HG02870 (cell line): ENCODE measurements at regions not wholly inside any gene's neighbourhood (a gene's known extent, or its start where the extent isn't known, plus 50 kb on each side); places are given as distances from the start of the nearest gene placed in this dataset.

Source experiments
- ATAC-seq: cut with Tn5 transposase; IDR thresholded peaks from one replicate; pipeline ENCODE4 v1.9.1; 2021; ENCODE audit warnings: mild to moderate bottlenecking, moderate library complexity; ENCODE audit not compliant: unreplicated experiment

GRCh38 chr17:51486091-51486490 lies 225.7 kb downstream of the UTP18 start:
- ATAC-seq: no peak

GRCh38 chr17:51486885-51487520 lies 226.7 kb downstream of the UTP18 start:
- ATAC-seq: no peak

- ATAC-seq: no peak
Observed at GRCh38 chr17:51487947-51488346, 227.6 kb downstream of the UTP18 start.

- no peak for ATAC-seq
Observed at GRCh38 chr17:51491416-51491815, 231.1 kb downstream of the UTP18 start.

- ATAC-seq: no peak
Observed at GRCh38 chr17:51493206-51493605, 232.9 kb downstream of the UTP18 start.

- ATAC-seq: no peak
Observed at GRCh38 chr17:51496378-51496777, 236.0 kb downstream of the UTP18 start.

GRCh38 chr17:51499897-51500296 lies 239.6 kb downstream of the UTP18 start:
- no peak for ATAC-seq

GRCh38 chr17:51500454-51500853 lies 240.1 kb downstream of the UTP18 start:
- ATAC-seq: no peak

- ATAC-seq: no peak
Observed at GRCh38 chr17:51505450-51505849, 245.1 kb downstream of the UTP18 start.

GRCh38 chr17:51507444-51507843 lies 247.1 kb downstream of the UTP18 start:
- no peak for ATAC-seq

- ATAC-seq: no peak
Observed at GRCh38 chr17:51508048-51508447, 247.7 kb downstream of the UTP18 start.

- no peak for ATAC-seq
Observed at GRCh38 chr17:51510940-51511339, 250.6 kb downstream of the UTP18 start.

- ATAC-seq: no peak
Observed at GRCh38 chr17:51512220-51512907, 252.0 kb downstream of the UTP18 start.

- no peak for ATAC-seq
Observed at GRCh38 chr17:51516924-51517323, 256.6 kb downstream of the UTP18 start.

- no peak for ATAC-seq
Observed at GRCh38 chr17:51524524-51524923, 264.2 kb downstream of the UTP18 start.

GRCh38 chr17:51526507-51526906 lies 266.2 kb downstream of the UTP18 start:
- ATAC-seq: no peak

GRCh38 chr17:51527225-51527982 lies 267.1 kb downstream of the UTP18 start:
- ATAC-seq: no peak

- no peak for ATAC-seq
Observed at GRCh38 chr17:51528111-51528510, 267.8 kb downstream of the UTP18 start.

GRCh38 chr17:51533219-51533618 lies 272.9 kb downstream of the UTP18 start:
- no peak for ATAC-seq

- no peak for ATAC-seq
Observed at GRCh38 chr17:51533821-51534220, 273.5 kb downstream of the UTP18 start.

GRCh38 chr17:51536627-51537026 lies 276.3 kb downstream of the UTP18 start:
- no peak for ATAC-seq

GRCh38 chr17:51537996-51538550 lies 277.7 kb downstream of the UTP18 start:
- no peak for ATAC-seq
